HG03575 (cell line): ENCODE measurements at regions not wholly inside any gene's neighbourhood (a gene's known extent, or its start where the extent isn't known, plus 50 kb on each side); places are given as distances from the start of the nearest gene placed in this dataset.

ENCODE experiments used
- ATAC-seq: cut with Tn5 transposase; IDR thresholded peaks from one replicate; pipeline ENCODE4 v1.9.1; 2021; ENCODE audit not compliant: unreplicated experiment, insufficient number of reproducible peaks, low FRiP score; ENCODE audit errors: extremely low read depth

GRCh38 chr11:93248602-93249001 lies 50.8 kb upstream of the SLC36A4 start:
- no peak for ATAC-seq

- ATAC-seq = no peak
Observed at GRCh38 chr11:93249459-93250220, 51.8 kb upstream of the SLC36A4 start.

GRCh38 chr11:93250326-93250725 lies 52.5 kb upstream of the SLC36A4 start:
- no peak for ATAC-seq

GRCh38 chr11:93251922-93252321 lies 54.1 kb upstream of the SLC36A4 start:
- no peak for ATAC-seq

- ATAC-seq = no peak
Observed at GRCh38 chr11:93253111-93253510, 55.3 kb upstream of the SLC36A4 start.

GRCh38 chr11:93256623-93257022 lies 58.8 kb upstream of the SLC36A4 start:
- no peak for ATAC-seq

GRCh38 chr11:93267383-93267782 lies 63.2 kb upstream of the DEUP1 start:
- ATAC-seq = no peak

- ATAC-seq = no peak
Observed at GRCh38 chr11:93268287-93269040, 62.1 kb upstream of the DEUP1 start.

GRCh38 chr11:93271596-93271995 lies 58.9 kb upstream of the DEUP1 start:
- no peak for ATAC-seq

- no peak for ATAC-seq
Observed at GRCh38 chr11:93274851-93275250, 55.7 kb upstream of the DEUP1 start.

GRCh38 chr11:93278976-93279375 lies 51.6 kb upstream of the DEUP1 start:
- ATAC-seq = no peak

GRCh38 chr11:93279851-93280347 lies 50.6 kb upstream of the DEUP1 start:
- peak; percentile 65 for ATAC-seq
